ENCODE measurements at regions not wholly inside any gene's neighbourhood (a gene's known extent, or its start where the extent isn't known, plus 50 kb on each side); places are given as distances from the start of the nearest gene placed in this dataset.

DNA sequence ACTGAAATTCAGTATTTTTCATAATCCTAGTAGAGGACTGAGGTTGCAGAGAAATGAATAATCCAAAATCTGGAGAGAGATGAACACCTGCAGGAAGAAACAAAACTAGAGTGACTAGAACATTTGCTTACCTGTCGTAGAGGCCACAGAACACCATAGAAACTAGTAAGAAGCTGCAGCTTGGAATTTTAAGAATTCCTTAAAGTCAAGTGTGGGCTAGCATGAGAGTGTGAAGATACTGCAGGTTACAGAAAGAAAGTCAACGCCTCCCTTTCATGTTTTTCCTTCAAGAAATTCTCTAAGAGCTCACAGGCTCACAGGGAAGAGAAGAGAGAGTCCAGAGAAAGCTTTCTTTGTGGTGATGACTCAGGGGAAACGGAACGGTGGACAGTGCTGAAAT is 633.7 kb downstream of the LRRIQ3 start:
- Mint-ChIP-seq H3K27ac (no peak overlapping the region), H3K36me3 (no peaks in the 10 kb centered on the region), H3K4me3 (no peak overlapping the region), H3K4me1 (no peaks in the 10 kb centered on the region), H3K27me3 (no peaks in the 10 kb centered on the region), H3K9me3 (peaks cover 0 to 14% (median 8%) of the 10 kb centered on the region in 7 donors)
- Histone ChIP-seq H3K4me3 (ENCODE audit: low read depth, low read length) (no peak overlapping the region), H3K27me3 (ENCODE audit: control insufficient read depth, insufficient read depth, low read length) (no peaks in the 10 kb centered on the region), H3K27ac (ENCODE audit: insufficient read depth, low read length, poor library complexity, severe bottlenecking) (no peak overlapping the region), H3K4me1 (ENCODE audit: control insufficient read depth, insufficient read depth, low read length, poor library complexity, severe bottlenecking) (no peaks in the 10 kb centered on the region), H3K9me3 (ENCODE audit: control insufficient read depth in 2 of 2, low read length in 2 of 2) (peaks cover 2 to 7% of the 10 kb centered on the region in 2 experiments), H3K36me3 (ENCODE audit: control insufficient read depth, insufficient read depth, low read length) (no peaks in the 10 kb centered on the region)
- no peak for ATAC-seq (ENCODE audit: low read depth in 2 of 2)
- DNase-seq, result no peak

DNA sequence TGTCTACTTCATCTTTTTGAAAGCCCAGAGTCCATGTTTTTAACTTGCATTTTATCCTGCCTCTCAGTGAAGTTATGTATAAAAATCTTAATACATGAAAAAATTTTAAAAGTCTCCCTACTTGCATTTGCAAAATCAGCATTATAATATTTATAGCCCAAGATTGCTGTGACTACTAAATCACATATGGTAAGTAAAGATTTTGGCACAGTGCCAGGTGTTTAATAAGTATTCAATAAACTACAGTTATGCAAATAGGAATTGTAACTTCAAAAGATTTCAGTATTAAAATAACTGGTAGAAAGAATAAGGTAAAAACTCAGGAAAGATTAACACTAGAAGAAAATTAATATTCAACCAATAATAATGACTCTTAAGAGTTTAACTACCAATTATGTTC is 641.7 kb downstream of the LRRIQ3 start:
- Mint-ChIP-seq H3K27me3 (no peaks in the 10 kb centered on the region), H3K36me3 (no peaks in the 10 kb centered on the region), H3K9me3 (peaks cover 0 to 23% (median 5%) of the 10 kb centered on the region in 7 donors), H3K27ac (no peak overlapping the region), H3K4me1 (no peaks in the 10 kb centered on the region), H3K4me3 (no peak overlapping the region)
- Histone ChIP-seq H3K9me3 (ENCODE audit: control insufficient read depth in 2 of 2, low read length in 2 of 2) (peaks cover 2 to 19% of the 10 kb centered on the region in 2 experiments), H3K4me1 (ENCODE audit: control insufficient read depth, insufficient read depth, low read length, poor library complexity, severe bottlenecking) (no peaks in the 10 kb centered on the region), H3K4me3 (ENCODE audit: low read depth, low read length) (no peak overlapping the region), H3K36me3 (ENCODE audit: control insufficient read depth, insufficient read depth, low read length) (no peaks in the 10 kb centered on the region), H3K27ac (ENCODE audit: insufficient read depth, low read length, poor library complexity, severe bottlenecking) (no peak overlapping the region), H3K27me3 (ENCODE audit: control insufficient read depth, insufficient read depth, low read length) (no peaks in the 10 kb centered on the region)
- ATAC-seq (ENCODE audit: low read depth in 2 of 2) (no peak), DNase-seq (no peak)

DNA sequence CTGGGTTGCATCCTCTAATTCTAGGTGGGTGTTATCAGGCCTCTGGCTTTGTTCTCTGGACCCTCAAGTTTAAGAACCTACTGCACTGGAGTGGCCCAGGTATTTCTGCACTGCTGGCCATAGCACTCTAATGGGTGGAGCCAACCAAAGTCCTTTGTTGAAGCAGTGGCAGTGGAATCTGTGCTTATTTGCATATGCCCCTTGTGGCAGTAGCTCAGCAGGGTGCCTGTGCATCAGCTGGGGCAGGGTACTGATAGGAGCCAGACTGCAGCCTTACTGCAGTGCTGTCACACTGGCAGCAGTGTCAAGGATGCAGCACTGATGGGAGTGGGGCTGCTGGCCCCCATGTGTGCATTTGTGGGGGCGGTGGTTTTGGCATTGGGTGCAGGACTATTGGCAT is 660.6 kb downstream of the LRRIQ3 start:
- ATAC-seq (ENCODE audit: low read depth in 2 of 2) (no peak), DNase-seq (no peak)
- no peaks in the 10 kb centered on the region for H3K27me3 ChIP-seq (ENCODE audit: control insufficient read depth, insufficient read depth, low read length)
- no peaks in the 10 kb centered on the region for H3K36me3 ChIP-seq (ENCODE audit: control insufficient read depth, insufficient read depth, low read length)
- H3K36me3 Mint-ChIP-seq, result no peaks in the 10 kb centered on the region
- H3K4me3 ChIP-seq (ENCODE audit: low read depth, low read length), result no peak overlapping the region
- H3K4me1 ChIP-seq (ENCODE audit: control insufficient read depth, insufficient read depth, low read length, poor library complexity, severe bottlenecking), result no peaks in the 10 kb centered on the region
- H3K9me3 ChIP-seq (ENCODE audit: control insufficient read depth in 2 of 2, low read length in 2 of 2), result no peaks in the 10 kb centered on the region
- no peak overlapping the region for H3K4me3 Mint-ChIP-seq
- H3K27ac ChIP-seq (ENCODE audit: insufficient read depth, low read length, poor library complexity, severe bottlenecking), result no peak overlapping the region
- peaks cover 0 to 40% (median 14%) of the 10 kb centered on the region in 7 donors for H3K9me3 Mint-ChIP-seq
- H3K27me3 Mint-ChIP-seq, result no peaks in the 10 kb centered on the region
- H3K27ac Mint-ChIP-seq, result no peak overlapping the region
- H3K4me1 Mint-ChIP-seq, result no peaks in the 10 kb centered on the region

- H3K27ac ChIP-seq (ENCODE audit: insufficient read depth, low read length, poor library complexity, severe bottlenecking), result no peak overlapping the region
- no peaks in the 10 kb centered on the region for H3K9me3 ChIP-seq (ENCODE audit: control insufficient read depth in 2 of 2, low read length in 2 of 2)
- H3K4me1 ChIP-seq (ENCODE audit: control insufficient read depth, insufficient read depth, low read length, poor library complexity, severe bottlenecking), result no peaks in the 10 kb centered on the region
- DNase-seq, result no peak
- no peak overlapping the region for H3K4me3 ChIP-seq (ENCODE audit: low read depth, low read length)
- Mint-ChIP-seq H3K4me1 (no peaks in the 10 kb centered on the region), H3K27ac (no peak overlapping the region), H3K27me3 (no peaks in the 10 kb centered on the region), H3K9me3 (peaks cover 0 to 9% (median 4%) of the 10 kb centered on the region in 7 donors), H3K4me3 (no peak overlapping the region), H3K36me3 (no peaks in the 10 kb centered on the region)
- no peak for ATAC-seq (ENCODE audit: low read depth in 2 of 2)
- no peaks in the 10 kb centered on the region for H3K27me3 ChIP-seq (ENCODE audit: control insufficient read depth, insufficient read depth, low read length)
- no peaks in the 10 kb centered on the region for H3K36me3 ChIP-seq (ENCODE audit: control insufficient read depth, insufficient read depth, low read length)
These were observed 680.3 kb downstream of the LRRIQ3 start for GRCh38 chr1:73517603-73518191.

DNA sequence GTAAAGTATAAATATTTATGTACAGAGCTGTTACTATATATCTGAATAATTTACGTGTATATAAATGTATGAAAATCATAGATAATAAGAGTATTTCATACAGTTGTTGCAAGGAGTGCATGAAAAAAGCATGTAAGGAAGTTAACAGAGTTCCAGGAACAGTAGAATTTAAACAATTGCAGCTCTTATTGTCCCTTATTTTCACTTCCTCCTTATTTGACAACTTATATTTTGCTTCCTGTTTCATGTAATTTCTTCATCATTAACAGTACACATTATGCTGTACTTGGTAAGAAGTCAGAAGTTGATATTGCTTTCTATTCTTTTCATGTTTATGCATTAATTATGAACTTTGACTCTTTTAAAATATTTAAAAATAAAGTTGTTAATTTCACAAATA is 681.5 kb downstream of the LRRIQ3 start:
- Mint-ChIP-seq H3K4me3 (no peak overlapping the region), H3K27ac (no peak overlapping the region), H3K36me3 (no peaks in the 10 kb centered on the region), H3K27me3 (no peaks in the 10 kb centered on the region), H3K9me3 (peaks cover 2 to 9% (median 4%) of the 10 kb centered on the region in 7 donors), H3K4me1 (no peaks in the 10 kb centered on the region)
- H3K4me1 ChIP-seq (ENCODE audit: control insufficient read depth, insufficient read depth, low read length, poor library complexity, severe bottlenecking), result no peaks in the 10 kb centered on the region
- H3K4me3 ChIP-seq (ENCODE audit: low read depth, low read length), result no peak overlapping the region
- H3K27ac ChIP-seq (ENCODE audit: insufficient read depth, low read length, poor library complexity, severe bottlenecking), result no peak overlapping the region
- ATAC-seq (ENCODE audit: low read depth in 2 of 2) (no peak), DNase-seq (no peak)
- no peaks in the 10 kb centered on the region for H3K9me3 ChIP-seq (ENCODE audit: control insufficient read depth in 2 of 2, low read length in 2 of 2)
- H3K36me3 ChIP-seq (ENCODE audit: control insufficient read depth, insufficient read depth, low read length), result no peaks in the 10 kb centered on the region
- no peaks in the 10 kb centered on the region for H3K27me3 ChIP-seq (ENCODE audit: control insufficient read depth, insufficient read depth, low read length)

DNA sequence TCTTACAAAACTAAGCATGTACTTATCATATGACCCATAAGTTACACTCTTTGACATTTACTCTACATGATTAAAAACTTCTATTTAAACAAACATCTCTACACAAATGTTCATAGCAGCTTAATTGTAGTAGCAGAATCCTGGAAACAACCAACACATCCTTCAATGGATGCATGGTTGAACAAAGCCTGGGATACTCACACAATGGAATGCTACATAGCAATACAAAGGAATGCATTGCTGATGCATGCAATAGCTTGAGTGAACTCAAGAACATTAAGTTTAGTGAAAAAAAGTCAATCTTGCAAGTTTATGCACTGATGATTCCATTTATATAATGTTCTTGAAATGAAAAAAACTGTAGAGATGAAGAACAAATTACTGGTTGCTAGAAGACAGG is 686.9 kb downstream of the LRRIQ3 start:
- Mint-ChIP-seq H3K4me1 (no peaks in the 10 kb centered on the region), H3K4me3 (no peak overlapping the region), H3K36me3 (no peaks in the 10 kb centered on the region), H3K27ac (no peak overlapping the region), H3K27me3 (no peaks in the 10 kb centered on the region), H3K9me3 (peaks cover 0 to 7% (median 4%) of the 10 kb centered on the region in 7 donors)
- no peaks in the 10 kb centered on the region for H3K9me3 ChIP-seq (ENCODE audit: control insufficient read depth in 2 of 2, low read length in 2 of 2)
- DNase-seq, result no peak
- no peaks in the 10 kb centered on the region for H3K27me3 ChIP-seq (ENCODE audit: control insufficient read depth, insufficient read depth, low read length)
- ATAC-seq (ENCODE audit: low read depth in 2 of 2), result no peak
- no peak overlapping the region for H3K4me3 ChIP-seq (ENCODE audit: low read depth, low read length)
- H3K27ac ChIP-seq (ENCODE audit: insufficient read depth, low read length, poor library complexity, severe bottlenecking), result no peak overlapping the region
- H3K4me1 ChIP-seq (ENCODE audit: control insufficient read depth, insufficient read depth, low read length, poor library complexity, severe bottlenecking), result no peaks in the 10 kb centered on the region
- no peaks in the 10 kb centered on the region for H3K36me3 ChIP-seq (ENCODE audit: control insufficient read depth, insufficient read depth, low read length)

DNA sequence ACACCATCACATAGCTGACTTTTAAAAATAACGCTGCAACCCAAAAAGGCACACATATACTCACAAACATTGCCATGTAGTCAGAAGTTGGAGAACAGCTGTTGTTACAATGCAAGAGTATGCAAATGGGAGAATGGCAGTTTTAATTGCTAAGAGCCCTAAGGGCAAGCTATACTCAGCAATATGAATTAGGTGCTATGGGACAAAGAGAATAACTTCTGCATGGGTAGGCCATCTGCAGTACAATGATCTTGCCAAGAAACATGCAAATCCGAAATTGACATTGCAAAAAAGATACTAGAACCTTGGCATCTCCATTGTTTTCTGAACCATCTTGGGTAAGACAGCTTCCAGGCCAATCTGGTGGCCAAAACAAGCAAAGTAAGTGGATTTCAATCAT is 697.8 kb downstream of the LRRIQ3 start:
- Histone ChIP-seq H3K36me3 (ENCODE audit: control insufficient read depth, insufficient read depth, low read length) (no peaks in the 10 kb centered on the region), H3K9me3 (ENCODE audit: control insufficient read depth in 2 of 2, low read length in 2 of 2) (no peaks in the 10 kb centered on the region), H3K27me3 (ENCODE audit: control insufficient read depth, insufficient read depth, low read length) (no peaks in the 10 kb centered on the region), H3K4me1 (ENCODE audit: control insufficient read depth, insufficient read depth, low read length, poor library complexity, severe bottlenecking) (no peaks in the 10 kb centered on the region), H3K27ac (ENCODE audit: insufficient read depth, low read length, poor library complexity, severe bottlenecking) (no peak overlapping the region), H3K4me3 (ENCODE audit: low read depth, low read length) (no peak overlapping the region)
- H3K4me1 Mint-ChIP-seq, result no peaks in the 10 kb centered on the region
- ATAC-seq (ENCODE audit: low read depth in 2 of 2) (no peak), DNase-seq (no peak)
- H3K27ac Mint-ChIP-seq, result no peak overlapping the region
- H3K27me3 Mint-ChIP-seq, result no peaks in the 10 kb centered on the region
- H3K9me3 Mint-ChIP-seq, result peaks cover 0 to 23% (median 7%) of the 10 kb centered on the region in 7 donors
- H3K4me3 Mint-ChIP-seq, result no peak overlapping the region
- H3K36me3 Mint-ChIP-seq, result no peaks in the 10 kb centered on the region

DNA sequence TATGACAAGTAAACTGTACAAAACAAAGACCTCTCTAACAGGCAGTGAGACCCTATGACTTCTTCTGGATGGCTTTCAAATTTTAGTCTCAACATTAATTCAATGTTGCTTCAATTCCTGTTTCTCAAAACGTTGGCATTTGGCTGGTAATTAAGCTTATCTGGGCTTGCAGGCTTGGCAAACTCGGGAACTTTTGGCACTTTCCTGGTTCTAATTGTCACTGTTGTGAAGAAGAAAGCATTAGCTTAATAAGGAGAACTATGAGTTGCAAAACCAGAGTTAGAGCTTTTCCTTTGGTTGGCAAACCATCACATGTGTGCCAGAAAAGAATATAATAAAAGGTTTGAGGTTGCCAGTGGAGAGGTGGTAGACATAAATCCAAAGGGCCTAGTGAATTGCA is 698.3 kb downstream of the LRRIQ3 start:
- DNase-seq, result no peak
- Histone ChIP-seq H3K27me3 (ENCODE audit: control insufficient read depth, insufficient read depth, low read length) (no peaks in the 10 kb centered on the region), H3K9me3 (ENCODE audit: control insufficient read depth in 2 of 2, low read length in 2 of 2) (no peaks in the 10 kb centered on the region), H3K4me3 (ENCODE audit: low read depth, low read length) (no peak overlapping the region), H3K4me1 (ENCODE audit: control insufficient read depth, insufficient read depth, low read length, poor library complexity, severe bottlenecking) (no peaks in the 10 kb centered on the region), H3K27ac (ENCODE audit: insufficient read depth, low read length, poor library complexity, severe bottlenecking) (no peak overlapping the region), H3K36me3 (ENCODE audit: control insufficient read depth, insufficient read depth, low read length) (no peaks in the 10 kb centered on the region)
- ATAC-seq (ENCODE audit: low read depth in 2 of 2), result no peak
- Mint-ChIP-seq H3K27ac (no peak overlapping the region), H3K36me3 (no peaks in the 10 kb centered on the region), H3K4me3 (no peak overlapping the region), H3K4me1 (no peaks in the 10 kb centered on the region), H3K9me3 (peaks cover 0 to 20% (median 7%) of the 10 kb centered on the region in 7 donors), H3K27me3 (no peaks in the 10 kb centered on the region)

Data from CD4-positive, CD25-positive, alpha-beta regulatory T cell (primary cell).